ENCODE measurements at regions not wholly inside any gene's neighbourhood (a gene's known extent, or its start where the extent isn't known, plus 50 kb on each side); places are given as distances from the start of the nearest gene placed in this dataset.

GRCh38 chr2:118622913-118623312 lies 224.5 kb downstream of the EN1 start:
- no peak for DNase-seq
- intact Hi-C loops (cut with DNase I), result no loop called here

- intact Hi-C loops (cut with DNase I), result no loop called here
- DNase-seq, result no peak
Measured at GRCh38 chr2:118622108-118622507, 225.3 kb downstream of the EN1 start.

GRCh38 chr2:118618279-118618678 lies 229.2 kb downstream of the EN1 start:
- no peak for DNase-seq
- intact Hi-C loops (cut with DNase I), result no loop called here

- intact Hi-C loops (cut with DNase I), result no loop called here
- peak in 1 of 10 donors; percentile 50 for DNase-seq
Measured at GRCh38 chr2:118616432-118616831, 231.0 kb downstream of the EN1 start.

GRCh38 chr2:118614841-118615271 lies 232.6 kb downstream of the EN1 start:
- intact Hi-C loops (cut with DNase I), result no loop called here
- no peak for DNase-seq

- DNase-seq, result no peak
- intact Hi-C loops (cut with DNase I), result no loop called here
Measured at GRCh38 chr2:118613737-118614136, 233.7 kb downstream of the EN1 start.

- no peak for DNase-seq
Measured at GRCh38 chr2:118611691-118612090, 235.8 kb downstream of the EN1 start.

GRCh38 chr2:118609138-118609537 lies 238.3 kb downstream of the EN1 start:
- intact Hi-C loops (cut with DNase I), result no loop called here
- DNase-seq, result no peak

More at GRCh38 chr2:118611691-118612090, 235.8 kb downstream of the EN1 start:
- intact Hi-C loops (cut with DNase I), result no loop called here

GRCh38 chr2:118607641-118608040 lies 239.8 kb downstream of the EN1 start:
- DNase-seq, result no peak
- intact Hi-C loops (cut with DNase I), result no loop called here

- DNase-seq, result no peak
- intact Hi-C loops (cut with DNase I), result no loop called here
Measured at GRCh38 chr2:118604811-118605210, 242.6 kb downstream of the EN1 start.

GRCh38 chr2:118604371-118604770 lies 243.1 kb downstream of the EN1 start:
- intact Hi-C loops (cut with DNase I), result no loop called here

GRCh38 chr2:118599141-118599540 lies 248.3 kb downstream of the EN1 start:
- DNase-seq, result no peak
- intact Hi-C loops (cut with DNase I), result no loop called here

More at GRCh38 chr2:118604371-118604770, 243.1 kb downstream of the EN1 start:
- no peak for DNase-seq

- DNase-seq, result no peak
- intact Hi-C loops (cut with DNase I), result no loop called here
Measured at GRCh38 chr2:118596620-118597019, 250.8 kb downstream of the EN1 start.

- intact Hi-C loops (cut with DNase I), result no loop called here
- no peak for DNase-seq
Measured at GRCh38 chr2:118593257-118593656, 254.2 kb downstream of the EN1 start.

- intact Hi-C loops (cut with DNase I), result no loop called here
- DNase-seq, result no peak
Measured at GRCh38 chr2:118591223-118591622, 256.2 kb downstream of the EN1 start.

GRCh38 chr2:118589721-118590120 lies 257.7 kb downstream of the EN1 start:
- intact Hi-C loops (cut with DNase I), result no loop called here

GRCh38 chr2:118588850-118589249 lies 258.6 kb downstream of the EN1 start:
- intact Hi-C loops (cut with DNase I), result no loop called here
- DNase-seq, result no peak

More at GRCh38 chr2:118589721-118590120, 257.7 kb downstream of the EN1 start:
- DNase-seq, result no peak

GRCh38 chr2:118586312-118586711 lies 261.1 kb downstream of the EN1 start:
- intact Hi-C loops (cut with DNase I), result no loop called here
- no peak for DNase-seq

- DNase-seq, result no peak
- intact Hi-C loops (cut with DNase I), result no loop called here
Measured at GRCh38 chr2:118584877-118585276, 262.6 kb downstream of the EN1 start.

GRCh38 chr2:118584062-118584749 lies 263.2 kb downstream of the EN1 start:
- DNase-seq, result no peak

GRCh38 chr2:118582058-118582457 lies 265.4 kb downstream of the EN1 start:
- intact Hi-C loops (cut with DNase I), result no loop called here
- DNase-seq, result no peak

More at GRCh38 chr2:118584062-118584749, 263.2 kb downstream of the EN1 start:
- intact Hi-C loops (cut with DNase I), result no loop called here

- intact Hi-C loops (cut with DNase I), result no loop called here
- no peak for DNase-seq
Measured at GRCh38 chr2:118580651-118581050, 266.8 kb downstream of the EN1 start.

GRCh38 chr2:118580107-118580506 lies 267.3 kb downstream of the EN1 start:
- intact Hi-C loops (cut with DNase I), result no loop called here
- no peak for DNase-seq
